Tibial nerve (tissue), 4 donors: ENCODE measurements at regions not wholly inside any gene's neighbourhood (a gene's known extent, or its start where the extent isn't known, plus 50 kb on each side); places are given as distances from the start of the nearest gene placed in this dataset.

Source experiments
- DNase-seq, 2 donors: peaks; one replicate each; pipeline ENCODE4 v3.0.0-alpha.2; 2019; ENCODE audit warnings: low spot score in 2 of 2
- H3K27ac ChIP-seq, 4 donors: fragments of 200-600 bp; sonication (generic) in 3 of 4; one replicate each; pipeline ENCODE4 v1.5.1; 2017 to 2019; ENCODE audit warnings: mild to moderate bottlenecking in 1 of 4
- H3K27me3 ChIP-seq, 2 donors: fragments of 200-600 bp; sonication (generic) in 1 of 2; one replicate each; pipeline versions ENCODE4 v1.5.1 to v1.6.0; 2017 to 2019
- H3K36me3 ChIP-seq, 3 donors: fragments of 200-600 bp; sonication (generic); one replicate each; pipeline ENCODE4 v1.5.1; 2018 to 2019
- H3K4me1 ChIP-seq, 4 donors: fragments of 200-600 bp; sonication (generic) in 3 of 4; one replicate each; pipeline ENCODE4 v1.5.1; 2017 to 2019
- H3K4me3 ChIP-seq, 4 donors: fragments of 200-600 bp; sonication (generic) in 3 of 4; one replicate each; pipeline ENCODE4 v1.5.1; 2017 to 2019; ENCODE audit warnings: mild to moderate bottlenecking in 1 of 4, moderate library complexity in 1 of 4
- H3K9me3 ChIP-seq, 4 donors: fragments of 200-600 bp; sonication (generic) in 3 of 4; one replicate each; pipeline ENCODE4 v1.5.1; 2017 to 2019
- CTCF ChIP-seq, 5 experiments: fragments of 200-600 bp in 3 of 5; fragments of 450-650 bp in 2 of 5; sonication (generic) in 3 of 5; IDR thresholded peaks; one replicate each; pipeline ENCODE4 v1.5.1; 2016 to 2019; ENCODE audit warnings: antibody characterized with exemption in 5 of 5, mild to moderate bottlenecking in 3 of 5, moderate library complexity in 2 of 5
- EP300 ChIP-seq, 2 donors: sonication (generic); formaldehyde crosslinking; IDR thresholded peaks; one replicate each; pipeline ENCODE4 v1.6.1; 2017; ENCODE audit warnings: antibody characterized with exemption in 2 of 2, mild to moderate bottlenecking in 1 of 2
- POLR2A ChIP-seq, 2 donors: fragments of 450-650 bp; IDR thresholded peaks; one replicate each; pipeline ENCODE4 v1.6.1; 2017; ENCODE audit warnings: antibody characterized with exemption in 2 of 2, mild to moderate bottlenecking in 2 of 2, moderate library complexity in 2 of 2
- WGBS, 2 donors: methylation state at CpG; one replicate each; pipeline ENCODE4 v1.1.5; 2018; 5-methylcytosine and 5-hydroxymethylcytosine counted together

- H3K27me3 ChIP-seq, result no peaks in the 10 kb centered on the region
Observed at GRCh38 chr6:15058200-15059061, 187.4 kb upstream of the JARID2 start.

GRCh38 chr6:15061180-15061641 lies 184.7 kb upstream of the JARID2 start:
- Histone ChIP-seq H3K36me3 (no peaks in the 10 kb centered on the region), H3K4me1 (no peaks in the 10 kb centered on the region), H3K9me3 (peaks cover 0 to 12% (median 0%) of the 10 kb centered on the region in 4 donors), H3K27ac (no peak overlapping the region), H3K4me3 (no peak overlapping the region), H3K27me3 (no peaks in the 10 kb centered on the region)
- TF ChIP-seq CTCF (IDR thresholded peaks at IDR 0.05), result no peak
- TF ChIP-seq EP300 (IDR thresholded peaks at IDR 0.05), result no peak
- TF ChIP-seq POLR2A (IDR thresholded peaks at IDR 0.05), result no peak
- no peak for DNase-seq
- WGBS, 2 donors, result 58 to 63% methylated on average over 4 of the region's 4 CpGs

More at GRCh38 chr6:15058200-15059061, 187.4 kb upstream of the JARID2 start:
- Histone ChIP-seq H3K9me3 (peaks cover 0 to 12% (median 0%) of the 10 kb centered on the region in 4 donors), H3K36me3 (no peaks in the 10 kb centered on the region), H3K27ac (no peak overlapping the region), H3K4me1 (no peaks in the 10 kb centered on the region), H3K4me3 (no peak overlapping the region)
- DNase-seq, result no peak
- WGBS, 2 donors, result 79% methylated on average over 9 of the region's 9 CpGs
- no peak for TF ChIP-seq POLR2A (IDR thresholded peaks at IDR 0.05)
- TF ChIP-seq CTCF (IDR thresholded peaks at IDR 0.05), result no peak
- TF ChIP-seq EP300 (IDR thresholded peaks at IDR 0.05), result no peak

- 81 to 89% methylated on average over 6 of the region's 6 CpGs for WGBS, 2 donors
- Histone ChIP-seq H3K36me3 (no peaks in the 10 kb centered on the region), H3K4me3 (no peak overlapping the region), H3K4me1 (no peaks in the 10 kb centered on the region), H3K9me3 (peaks cover 0 to 12% (median 0%) of the 10 kb centered on the region in 4 donors), H3K27ac (no peak overlapping the region), H3K27me3 (no peaks in the 10 kb centered on the region)
- no peak for DNase-seq
- TF ChIP-seq CTCF (IDR thresholded peaks at IDR 0.05) (no peak), POLR2A (IDR thresholded peaks at IDR 0.05) (no peak), EP300 (IDR thresholded peaks at IDR 0.05) (no peak)
Observed at GRCh38 chr6:15061908-15062515, 183.9 kb upstream of the JARID2 start.

DNA sequence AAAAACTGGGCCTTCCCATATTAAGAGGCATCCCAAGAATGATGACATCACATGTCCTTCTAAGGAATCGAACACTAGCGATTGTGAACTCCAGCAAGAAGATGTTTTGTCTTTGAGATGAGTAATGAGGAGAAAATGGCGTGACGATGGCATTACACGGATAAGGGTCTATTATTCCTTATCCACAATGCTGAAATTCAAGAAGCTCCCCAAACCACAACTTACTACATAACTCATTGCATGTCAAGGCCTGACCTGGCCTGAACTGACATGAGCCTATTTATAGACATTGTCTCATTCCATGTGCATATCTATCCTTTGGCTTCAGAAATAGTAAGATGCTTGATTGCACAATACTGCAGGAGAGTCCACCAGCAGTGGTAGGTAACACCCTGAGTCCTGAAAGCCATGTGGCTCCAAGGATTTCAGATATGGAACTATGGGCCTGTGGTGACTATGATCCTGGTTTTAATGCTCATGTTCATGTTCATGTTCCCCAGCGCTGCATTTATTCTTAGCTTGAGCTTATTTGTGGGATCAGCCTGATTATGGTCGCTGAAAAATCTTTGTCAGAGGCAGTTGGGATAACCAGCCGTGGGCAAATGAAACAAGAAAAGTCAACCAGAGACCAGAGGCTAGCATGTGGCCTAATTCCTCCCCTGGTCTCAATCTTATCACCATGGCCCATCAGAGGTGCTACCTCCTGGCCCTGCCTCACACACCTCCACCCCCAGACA lies 183.2 kb upstream of the JARID2 start:
- WGBS, 2 donors, result 71 to 78% methylated on average over 8 of the region's 8 CpGs
- no peak for DNase-seq
- no peaks in the 10 kb centered on the region for H3K27me3 ChIP-seq
- H3K4me1 ChIP-seq, result no peaks in the 10 kb centered on the region
- H3K9me3 ChIP-seq, result peaks cover 0 to 12% (median 0%) of the 10 kb centered on the region in 4 donors
- no peak overlapping the region for H3K4me3 ChIP-seq
- TF ChIP-seq EP300 (IDR thresholded peaks at IDR 0.05), result no peak
- no peaks in the 10 kb centered on the region for H3K36me3 ChIP-seq
- no peak overlapping the region for H3K27ac ChIP-seq

- Histone ChIP-seq H3K4me3 (no peak overlapping the region), H3K27ac (no peak overlapping the region), H3K27me3 (no peaks in the 10 kb centered on the region), H3K9me3 (peaks cover 0 to 12% (median 0%) of the 10 kb centered on the region in 4 donors), H3K36me3 (no peaks in the 10 kb centered on the region), H3K4me1 (no peaks in the 10 kb centered on the region)
- WGBS, 2 donors, result 83 to 93% methylated on average over 7 of the region's 7 CpGs
- TF ChIP-seq CTCF (IDR thresholded peaks at IDR 0.05) (no peak), POLR2A (IDR thresholded peaks at IDR 0.05) (no peak), EP300 (IDR thresholded peaks at IDR 0.05) (peak in 1 of 2 donors; percentile 25)
- peak in 1 of 2 donors; percentile 27 for DNase-seq
Observed at GRCh38 chr6:15063253-15063853, 182.5 kb upstream of the JARID2 start.
